GM19023 (cell line): ENCODE measurements at regions not wholly inside any gene's neighbourhood (a gene's known extent, or its start where the extent isn't known, plus 50 kb on each side); places are given as distances from the start of the nearest gene placed in this dataset.
"Not testable (repeated sequence)": the region's sequence is repeated elsewhere in the genome, so short reads cannot be mapped to it uniquely, and the experiment has no call there.

Source experiments
- ATAC-seq: cut with Tn5 transposase; IDR thresholded peaks from one replicate; pipeline ENCODE4 v1.9.1; 2021; ENCODE audit warnings: mild to moderate bottlenecking, moderate library complexity; ENCODE audit not compliant: unreplicated experiment

GRCh38 chr7:65796205-65796604 lies 76.7 kb upstream of the VKORC1L1 start:
- no peak for ATAC-seq

GRCh38 chr7:65797086-65797485 lies 75.8 kb upstream of the VKORC1L1 start:
- not testable (repeated sequence) for ATAC-seq

- not testable (repeated sequence) for ATAC-seq
These were observed 75.3 kb upstream of the VKORC1L1 start for GRCh38 chr7:65797566-65797965.

GRCh38 chr7:65798111-65799075 lies 74.5 kb upstream of the VKORC1L1 start:
- peak; percentile 96 for ATAC-seq

GRCh38 chr7:65800191-65800590 lies 72.7 kb upstream of the VKORC1L1 start:
- ATAC-seq = not testable (repeated sequence)

GRCh38 chr7:65800890-65801341 lies 72.0 kb upstream of the VKORC1L1 start:
- no peak for ATAC-seq

- no peak for ATAC-seq
These were observed 68.0 kb upstream of the VKORC1L1 start for GRCh38 chr7:65804887-65805286.

GRCh38 chr7:65807067-65807466 lies 65.8 kb upstream of the VKORC1L1 start:
- ATAC-seq = not testable (repeated sequence)

- peak; percentile 88 for ATAC-seq
These were observed 63.5 kb upstream of the VKORC1L1 start for GRCh38 chr7:65809259-65809981.

GRCh38 chr7:65809982-65810288 lies 62.9 kb upstream of the VKORC1L1 start:
- peak; percentile 47 for ATAC-seq

GRCh38 chr7:65812281-65812680 lies 60.6 kb upstream of the VKORC1L1 start:
- no peak for ATAC-seq

GRCh38 chr7:65814556-65815167 lies 58.2 kb upstream of the VKORC1L1 start:
- not testable (repeated sequence) for ATAC-seq

GRCh38 chr7:65820287-65820950 lies 52.5 kb upstream of the VKORC1L1 start:
- ATAC-seq = no peak
